ENCODE measurements at regions not wholly inside any gene's neighbourhood (a gene's known extent, or its start where the extent isn't known, plus 50 kb on each side); places are given as distances from the start of the nearest gene placed in this dataset.

DNA sequence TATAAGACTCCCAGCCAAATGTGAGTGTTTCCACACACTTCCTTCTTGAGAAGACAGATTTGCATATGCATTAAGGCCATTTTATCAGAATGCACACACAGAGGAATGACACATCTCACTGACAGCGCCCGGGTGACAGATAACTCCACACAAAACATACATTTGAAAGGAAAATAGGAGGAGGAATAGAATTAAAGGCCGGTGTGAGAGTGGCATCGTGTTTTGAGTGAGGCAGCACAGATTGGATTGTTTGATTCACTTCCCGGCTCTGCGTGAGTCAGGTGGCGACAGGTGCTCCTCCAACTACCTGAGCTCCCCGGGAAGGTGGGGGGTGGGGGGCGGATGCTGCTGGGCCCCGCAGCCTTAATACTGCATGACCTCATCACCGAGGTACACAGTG lies 429.0 kb downstream of the TSHZ3 start:
- TF ChIP-seq USF2 (IDR thresholded peaks at IDR 0.05), result no peak
- TF ChIP-seq BHLHE40 (IDR thresholded peaks at IDR 0.05; ENCODE audit: low read depth, low read length), result no peak
- no peak for TF ChIP-seq MAFK (IDR thresholded peaks at IDR 0.05; ENCODE audit: partially characterized antibody)
- TF ChIP-seq ZSCAN20 (CRISPR knock-in tag; IDR thresholded peaks at IDR 0.05), result no peak
- no peak for TF ChIP-seq POLR2A (IDR thresholded peaks at IDR 0.05; ENCODE audit: low read length)
- TF ChIP-seq RAD21 (conservative IDR thresholded peaks at IDR 0.05 in 1 of 2, IDR thresholded peaks at IDR 0.05 in 1 of 2), result no peak
- TF ChIP-seq CTCF (IDR thresholded peaks at IDR 0.05), result no peak
- no peak for TF ChIP-seq CEBPB (IDR thresholded peaks at IDR 0.05)
- TF ChIP-seq HDAC2 (IDR thresholded peaks at IDR 0.05), result no peak
- no peak for TF ChIP-seq JUN (IDR thresholded peaks at IDR 0.05)
